H1 (cell line): ENCODE measurements at regions not wholly inside any gene's neighbourhood (a gene's known extent, or its start where the extent isn't known, plus 50 kb on each side); places are given as distances from the start of the nearest gene placed in this dataset.

ENCODE experiments used
- CTCF ChIP-seq, 3 experiments: IDR thresholded peaks; 1 replicate in 2 of 3; 2 replicates in 1 of 3; pipeline versions ENCODE4 v1.5.1 to v1.6.1; 2011; ENCODE audit warnings: low read length in 3 of 3, mild to moderate bottlenecking in 3 of 3, inconsistent platforms in 2 of 3, low read depth in 1 of 3, moderate library complexity in 1 of 3; ENCODE audit not compliant: insufficient read depth in 1 of 3; ENCODE audit errors: control extremely low read depth in 1 of 3
- GABPA ChIP-seq: IDR thresholded peaks from 2 replicates; pipeline ENCODE4 v1.6.1; 2011; ENCODE audit warnings: mild to moderate bottlenecking, low read length, moderate library complexity, borderline replicate concordance; ENCODE audit not compliant: insufficient read depth
- KDM1A ChIP-seq: fragments of 200-600, 300-600 bp; sonication (generic); IDR thresholded peaks from 2 replicates; pipeline ENCODE4 v1.7.1; 2016; ENCODE audit warnings: mild to moderate bottlenecking, low read length, borderline replicate concordance
- MAFK ChIP-seq: IDR thresholded peaks from 2 replicates; pipeline ENCODE4 v1.6.1; 2012; ENCODE audit warnings: low read depth, mild to moderate bottlenecking, improper control_type of control experiment, low read length
- POLR2A ChIP-seq, 2 experiments: IDR thresholded peaks; 1 replicate in 1 of 2; 2 replicates in 1 of 2; pipeline ENCODE4 v1.6.1; 2011; ENCODE audit warnings: low read depth in 2 of 2, low read length in 2 of 2, mild to moderate bottlenecking in 2 of 2; ENCODE audit errors: control extremely low read depth in 1 of 2
- POLR2AphosphoS5 ChIP-seq: IDR thresholded peaks from 2 replicates; pipeline ENCODE4 v1.6.1; 2011; ENCODE audit warnings: low read depth, low read length
- SP1 ChIP-seq: IDR thresholded peaks from 2 replicates; pipeline ENCODE4 v1.6.1; 2011; ENCODE audit warnings: low read depth, low read length
- USF2 ChIP-seq: IDR thresholded peaks from 2 replicates; pipeline ENCODE4 v1.6.1; 2011; ENCODE audit warnings: low read length, improper control_type of control experiment
- YY1 ChIP-seq: IDR thresholded peaks from 2 replicates; pipeline ENCODE4 v1.6.1; 2011; ENCODE audit warnings: low read depth, mild to moderate bottlenecking, low read length

GRCh38 chr13:50073340-50073739, 58.1 kb downstream of the KCNRG start:
- TF ChIP-seq MAFK = no peak
- TF ChIP-seq KDM1A = no peak
- no peak for TF ChIP-seq CTCF (IDR thresholded peaks at IDR 0.05; ENCODE audit: control extremely low read depth in 1 of 3, insufficient read depth in 1 of 3, low read depth in 1 of 3, low read length in 3 of 3)
- TF ChIP-seq POLR2A (IDR thresholded peaks at IDR 0.05; ENCODE audit: control extremely low read depth in 1 of 2, low read depth in 2 of 2, low read length in 2 of 2) = no peak
- no peak for TF ChIP-seq USF2
- no peak for TF ChIP-seq YY1
- no peak for TF ChIP-seq SP1
- no peak for TF ChIP-seq GABPA
- TF ChIP-seq POLR2AphosphoS5 = no peak
